SH-SY5Y (cell line): ENCODE measurements at regions not wholly inside any gene's neighbourhood (a gene's known extent, or its start where the extent isn't known, plus 50 kb on each side); places are given as distances from the start of the nearest gene placed in this dataset.

Experiments used
- GATA2 ChIP-seq: IDR thresholded peaks from 2 replicates; pipeline ENCODE4 v1.6.1; 2011; ENCODE audit warnings: mild to moderate bottlenecking, low read depth, low read length
- GATA3 ChIP-seq: IDR thresholded peaks from 2 replicates; pipeline ENCODE4 v1.6.1; 2011; ENCODE audit warnings: low read depth, mild to moderate bottlenecking, low read length, moderate library complexity

GRCh38 chr6:141173529-141173928 is 959.2 kb upstream of the GJE1 start:
- no peak for TF ChIP-seq GATA2
- no peak for TF ChIP-seq GATA3
